ENCODE measurements at regions not wholly inside any gene's neighbourhood (a gene's known extent, or its start where the extent isn't known, plus 50 kb on each side); places are given as distances from the start of the nearest gene placed in this dataset.

GRCh38 chr20:43863821-43864544 lies 50.7 kb upstream of the TOX2 start:
- ATAC-seq (no peak), DNase-seq (no peak)
- Mint-ChIP-seq H3K27me3 (no peaks in the 10 kb centered on the region), H3K36me3 (ENCODE audit: low read depth) (no peaks in the 10 kb centered on the region), H3K27ac (no peak overlapping the region), H3K9me3 (no peaks in the 10 kb centered on the region), H3K4me1 (no peaks in the 10 kb centered on the region), H3K4me3 (no peak overlapping the region)

- Mint-ChIP-seq H3K27ac (no peak overlapping the region), H3K27me3 (no peaks in the 10 kb centered on the region), H3K4me3 (no peak overlapping the region), H3K9me3 (no peaks in the 10 kb centered on the region), H3K4me1 (no peaks in the 10 kb centered on the region), H3K36me3 (ENCODE audit: low read depth) (no peaks in the 10 kb centered on the region)
- ATAC-seq (no peak), DNase-seq (no peak)
Measured at GRCh38 chr20:43863330-43863729, 51.3 kb upstream of the TOX2 start.

- no peaks in the 10 kb centered on the region for H3K36me3 Mint-ChIP-seq (ENCODE audit: low read depth)
- no peak overlapping the region for H3K27ac Mint-ChIP-seq
- H3K4me1 Mint-ChIP-seq: no peaks in the 10 kb centered on the region
- H3K4me3 Mint-ChIP-seq: no peak overlapping the region
- ATAC-seq (no peak), DNase-seq (no peak)
- peaks cover 2% of the 10 kb centered on the region for H3K27me3 Mint-ChIP-seq
- no peaks in the 10 kb centered on the region for H3K9me3 Mint-ChIP-seq
Measured at GRCh38 chr20:43862438-43862837, 52.2 kb upstream of the TOX2 start.

- Mint-ChIP-seq H3K4me1 (no peaks in the 10 kb centered on the region), H3K9me3 (no peaks in the 10 kb centered on the region), H3K4me3 (no peak overlapping the region), H3K27ac (no peak overlapping the region), H3K27me3 (peaks cover 6% of the 10 kb centered on the region), H3K36me3 (ENCODE audit: low read depth) (no peaks in the 10 kb centered on the region)
- ATAC-seq (no peak), DNase-seq (no peak)
Measured at GRCh38 chr20:43859994-43860393, 54.7 kb upstream of the TOX2 start.

GRCh38 chr20:43857932-43858331 lies 56.7 kb upstream of the TOX2 start:
- Mint-ChIP-seq H3K27ac (no peak overlapping the region), H3K27me3 (peaks cover 6% of the 10 kb centered on the region)

GRCh38 chr20:43857127-43857526 lies 57.5 kb upstream of the TOX2 start:
- ATAC-seq (no peak), DNase-seq (no peak)
- H3K4me3 Mint-ChIP-seq: no peak overlapping the region
- H3K9me3 Mint-ChIP-seq: no peaks in the 10 kb centered on the region
- no peak overlapping the region for H3K27ac Mint-ChIP-seq
- H3K36me3 Mint-ChIP-seq (ENCODE audit: low read depth): no peaks in the 10 kb centered on the region
- peaks cover 6% of the 10 kb centered on the region for H3K27me3 Mint-ChIP-seq
- no peaks in the 10 kb centered on the region for H3K4me1 Mint-ChIP-seq

More at GRCh38 chr20:43857932-43858331, 56.7 kb upstream of the TOX2 start:
- no peaks in the 10 kb centered on the region for H3K9me3 Mint-ChIP-seq
- DNase-seq: no peak
- ATAC-seq: no peak
- H3K4me1 Mint-ChIP-seq: no peaks in the 10 kb centered on the region
- H3K36me3 Mint-ChIP-seq (ENCODE audit: low read depth): no peaks in the 10 kb centered on the region
- H3K4me3 Mint-ChIP-seq: no peak overlapping the region

- Mint-ChIP-seq H3K36me3 (ENCODE audit: low read depth) (no peaks in the 10 kb centered on the region), H3K4me3 (no peak overlapping the region)
- no peak for ATAC-seq
Measured at GRCh38 chr20:43855803-43856202, 58.8 kb upstream of the TOX2 start.

GRCh38 chr20:43853918-43854317 lies 60.7 kb upstream of the TOX2 start:
- Mint-ChIP-seq H3K36me3 (ENCODE audit: low read depth) (no peaks in the 10 kb centered on the region), H3K27ac (no peak overlapping the region), H3K4me3 (no peak overlapping the region), H3K9me3 (no peaks in the 10 kb centered on the region), H3K27me3 (peaks cover 6% of the 10 kb centered on the region), H3K4me1 (no peaks in the 10 kb centered on the region)
- DNase-seq (no peak), ATAC-seq (no peak)

More at GRCh38 chr20:43855803-43856202, 58.8 kb upstream of the TOX2 start:
- Mint-ChIP-seq H3K9me3 (no peaks in the 10 kb centered on the region), H3K27me3 (peaks cover 6% of the 10 kb centered on the region), H3K27ac (no peak overlapping the region), H3K4me1 (no peaks in the 10 kb centered on the region)
- no peak for DNase-seq

- no peaks in the 10 kb centered on the region for H3K36me3 Mint-ChIP-seq (ENCODE audit: low read depth)
- DNase-seq (no peak), ATAC-seq (no peak)
- H3K4me3 Mint-ChIP-seq: no peak overlapping the region
- H3K27me3 Mint-ChIP-seq: peaks cover 6% of the 10 kb centered on the region
- no peaks in the 10 kb centered on the region for H3K9me3 Mint-ChIP-seq
- no peak overlapping the region for H3K27ac Mint-ChIP-seq
- H3K4me1 Mint-ChIP-seq: no peaks in the 10 kb centered on the region
Measured at GRCh38 chr20:43853174-43853803, 61.4 kb upstream of the TOX2 start.

- Mint-ChIP-seq H3K36me3 (ENCODE audit: low read depth) (no peaks in the 10 kb centered on the region), H3K27me3 (peaks cover 5% of the 10 kb centered on the region), H3K27ac (no peak overlapping the region), H3K4me3 (no peak overlapping the region), H3K4me1 (peaks cover 17% of the 10 kb centered on the region), H3K9me3 (no peaks in the 10 kb centered on the region)
- no peak for ATAC-seq
- no peak for DNase-seq
Measured at GRCh38 chr20:43849496-43850186, 65.0 kb upstream of the TOX2 start.

- DNase-seq (no peak), ATAC-seq (no peak)
- peaks cover 17% of the 10 kb centered on the region for H3K4me1 Mint-ChIP-seq
- no peaks in the 10 kb centered on the region for H3K36me3 Mint-ChIP-seq (ENCODE audit: low read depth)
- H3K9me3 Mint-ChIP-seq: no peaks in the 10 kb centered on the region
- H3K27ac Mint-ChIP-seq: no peak overlapping the region
- H3K4me3 Mint-ChIP-seq: no peak overlapping the region
- H3K27me3 Mint-ChIP-seq: peaks cover 12% of the 10 kb centered on the region
Measured at GRCh38 chr20:43846516-43846905, 68.1 kb upstream of the TOX2 start.

- Mint-ChIP-seq H3K27ac (no peak overlapping the region), H3K4me1 (peaks cover 25% of the 10 kb centered on the region), H3K36me3 (ENCODE audit: low read depth) (no peaks in the 10 kb centered on the region), H3K4me3 (no peak overlapping the region), H3K9me3 (no peaks in the 10 kb centered on the region), H3K27me3 (peaks cover 18% of the 10 kb centered on the region)
- DNase-seq: no peak
- peak; percentile 48 for ATAC-seq
Measured at GRCh38 chr20:43844778-43845614, 69.7 kb upstream of the TOX2 start.

GRCh38 chr20:43843965-43844660 lies 70.5 kb upstream of the TOX2 start:
- Mint-ChIP-seq H3K4me1 (peaks cover 33% of the 10 kb centered on the region), H3K27ac (no peak overlapping the region), H3K36me3 (ENCODE audit: low read depth) (no peaks in the 10 kb centered on the region), H3K4me3 (no peak overlapping the region), H3K27me3 (peaks cover 19% of the 10 kb centered on the region), H3K9me3 (no peaks in the 10 kb centered on the region)
- no peak for ATAC-seq
- DNase-seq: no peak
